ENCODE measurements at regions not wholly inside any gene's neighbourhood (a gene's known extent, or its start where the extent isn't known, plus 50 kb on each side); places are given as distances from the start of the nearest gene placed in this dataset.

GRCh38 chr1:238111516-238111915 lies 220.8 kb upstream of the ZP4 start:
- DNase-seq (ENCODE audit: low spot score): no peak
- in situ Hi-C loops (cut with MboI; ENCODE audit: low sequenced_read_pairs, unreplicated experiment): no loop called here
- no peak for TF ChIP-seq CTCF (IDR thresholded peaks at IDR 0.05; ENCODE audit: borderline replicate concordance, control extremely low read depth, extremely low read depth, insufficient read depth, missing control alignments)

- in situ Hi-C loops (cut with MboI; ENCODE audit: low sequenced_read_pairs, unreplicated experiment): no loop called here
Observed at GRCh38 chr1:238111081-238111480, 220.4 kb upstream of the ZP4 start.

GRCh38 chr1:238108417-238108816 lies 217.7 kb upstream of the ZP4 start:
- TF ChIP-seq CTCF (IDR thresholded peaks at IDR 0.05; ENCODE audit: borderline replicate concordance, control extremely low read depth, extremely low read depth, insufficient read depth, missing control alignments): no peak
- DNase-seq (ENCODE audit: low spot score): no peak
- in situ Hi-C loops (cut with MboI; ENCODE audit: low sequenced_read_pairs, unreplicated experiment): no loop called here

More at GRCh38 chr1:238111081-238111480, 220.4 kb upstream of the ZP4 start:
- no peak for DNase-seq (ENCODE audit: low spot score)
- TF ChIP-seq CTCF (IDR thresholded peaks at IDR 0.05; ENCODE audit: borderline replicate concordance, control extremely low read depth, extremely low read depth, insufficient read depth, missing control alignments): no peak

- in situ Hi-C loops (cut with MboI; ENCODE audit: low sequenced_read_pairs, unreplicated experiment): no loop called here
- no peak for TF ChIP-seq CTCF (IDR thresholded peaks at IDR 0.05; ENCODE audit: borderline replicate concordance, control extremely low read depth, extremely low read depth, insufficient read depth, missing control alignments)
- no peak for DNase-seq (ENCODE audit: low spot score)
Observed at GRCh38 chr1:238107322-238107721, 216.6 kb upstream of the ZP4 start.

GRCh38 chr1:238104752-238105151 lies 214.0 kb upstream of the ZP4 start:
- TF ChIP-seq CTCF (IDR thresholded peaks at IDR 0.05; ENCODE audit: borderline replicate concordance, control extremely low read depth, extremely low read depth, insufficient read depth, missing control alignments): no peak
- in situ Hi-C loops (cut with MboI; ENCODE audit: low sequenced_read_pairs, unreplicated experiment): no loop called here
- DNase-seq (ENCODE audit: low spot score): no peak

- DNase-seq (ENCODE audit: low spot score): no peak
- in situ Hi-C loops (cut with MboI; ENCODE audit: low sequenced_read_pairs, unreplicated experiment): no loop called here
- TF ChIP-seq CTCF (IDR thresholded peaks at IDR 0.05; ENCODE audit: borderline replicate concordance, control extremely low read depth, extremely low read depth, insufficient read depth, missing control alignments): no peak
Observed at GRCh38 chr1:238101923-238102322, 211.2 kb upstream of the ZP4 start.

- no peak for TF ChIP-seq CTCF (IDR thresholded peaks at IDR 0.05; ENCODE audit: borderline replicate concordance, control extremely low read depth, extremely low read depth, insufficient read depth, missing control alignments)
- in situ Hi-C loops (cut with MboI; ENCODE audit: low sequenced_read_pairs, unreplicated experiment): no loop called here
- no peak for DNase-seq (ENCODE audit: low spot score)
Observed at GRCh38 chr1:238099871-238100270, 209.1 kb upstream of the ZP4 start.

All from GM13976 (cell line).